ENCODE measurements at regions not wholly inside any gene's neighbourhood (a gene's known extent, or its start where the extent isn't known, plus 50 kb on each side); places are given as distances from the start of the nearest gene placed in this dataset.

DNA sequence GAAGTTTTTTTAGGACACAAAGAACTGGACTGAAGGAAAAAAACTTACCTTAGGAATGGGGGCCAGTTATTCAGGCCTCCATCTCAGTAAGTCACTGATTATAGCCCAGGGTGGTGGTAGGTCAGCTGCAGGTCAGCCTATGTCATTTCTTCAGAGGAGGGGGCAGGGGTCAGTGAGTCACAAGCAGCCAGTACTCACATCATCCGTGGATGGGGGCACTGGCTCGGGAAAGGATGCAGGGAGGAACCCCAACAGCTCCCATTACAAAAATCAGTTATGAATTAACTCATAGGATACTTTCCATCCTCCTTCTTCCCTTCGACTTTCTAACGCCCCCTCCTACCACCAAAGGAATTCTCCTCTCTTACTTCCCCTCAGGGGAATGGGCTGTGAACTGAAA lies 578.3 kb downstream of the PDCD6IP start:
- TF ChIP-seq POLR2AphosphoS5 (IDR thresholded peaks at IDR 0.05; ENCODE audit: low read depth, low read length): no peak
- TF ChIP-seq POLR2A (IDR thresholded peaks at IDR 0.05; ENCODE audit: low read depth, low read length): no peak
- no peak for TF ChIP-seq TAF1 (IDR thresholded peaks at IDR 0.05; ENCODE audit: borderline replicate concordance, low read depth, low read length)
- no peak for FAIRE-seq

DNA sequence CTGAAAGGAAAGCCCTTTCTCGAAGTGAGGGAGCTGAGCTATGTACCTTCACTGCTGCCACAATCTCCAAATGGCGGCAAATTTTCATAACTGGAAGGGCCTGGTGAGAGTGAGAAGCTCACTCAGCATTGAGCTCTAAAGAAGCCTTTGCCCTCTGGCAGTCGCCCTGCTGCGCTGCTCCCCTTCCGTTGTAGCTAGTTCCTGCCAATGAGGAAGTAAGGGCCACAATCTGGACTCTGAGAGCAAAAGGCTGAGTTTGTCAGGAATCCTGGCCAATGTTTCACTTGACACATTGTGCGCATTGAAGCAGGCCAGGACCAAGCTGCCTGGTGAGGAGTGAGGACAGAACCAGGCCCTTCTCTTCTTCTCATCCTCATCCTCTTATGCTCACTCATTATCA lies 579.5 kb downstream of the PDCD6IP start:
- DNase-seq (ENCODE audit: insufficient read length) (no peak), FAIRE-seq (no peak)
- TF ChIP-seq POLR2AphosphoS5 (IDR thresholded peaks at IDR 0.05; ENCODE audit: low read depth, low read length) (no peak), TAF1 (IDR thresholded peaks at IDR 0.05; ENCODE audit: borderline replicate concordance, low read depth, low read length) (no peak), POLR2A (IDR thresholded peaks at IDR 0.05; ENCODE audit: low read depth, low read length) (no peak)

More for the DNA sequence above, 578.3 kb downstream of the PDCD6IP start:
- DNase-seq (ENCODE audit: insufficient read length): no peak

DNA sequence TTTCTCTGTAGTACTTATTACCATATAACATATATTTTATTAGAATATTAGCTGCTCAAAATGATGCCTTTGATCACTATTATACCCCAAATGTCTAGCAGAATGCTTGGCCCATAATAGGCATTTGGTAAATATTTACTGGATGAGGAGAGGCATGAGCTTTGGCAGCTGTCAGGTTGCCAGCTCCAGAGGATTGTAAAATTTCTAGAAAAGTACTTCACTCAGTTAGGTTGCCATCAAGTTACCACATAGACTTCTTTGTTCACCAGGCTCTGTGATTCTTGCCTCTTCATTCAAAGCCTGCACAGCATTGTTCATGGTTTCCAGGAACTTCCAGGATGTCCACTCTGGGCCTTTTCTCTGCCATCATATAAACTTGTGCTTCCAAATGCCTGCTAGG lies 582.8 kb downstream of the PDCD6IP start:
- TF ChIP-seq POLR2A (IDR thresholded peaks at IDR 0.05; ENCODE audit: low read depth, low read length): no peak
- no peak for FAIRE-seq
- DNase-seq (ENCODE audit: insufficient read length): no peak

DNA sequence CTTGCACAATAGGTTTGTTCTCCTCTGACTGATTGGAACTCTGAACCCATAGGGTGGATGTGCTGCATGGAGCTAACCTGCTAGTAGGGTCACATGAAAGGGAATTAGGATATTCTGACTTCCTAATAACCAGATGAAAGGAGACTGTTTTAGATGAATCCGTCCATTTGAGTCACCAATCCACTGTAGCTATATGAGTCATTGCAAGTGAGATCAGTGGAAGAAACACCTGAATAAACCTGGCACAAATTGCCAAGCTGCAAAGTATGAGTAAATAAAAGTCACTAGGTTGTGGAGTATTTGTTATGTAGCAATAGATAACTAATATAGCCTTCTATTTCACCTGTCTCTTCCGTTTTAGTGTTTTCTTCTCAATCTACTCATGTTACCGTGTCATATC lies 584.4 kb downstream of the PDCD6IP start:
- no peak for FAIRE-seq
- TF ChIP-seq POLR2A (IDR thresholded peaks at IDR 0.05; ENCODE audit: low read depth, low read length): no peak
- no peak for TF ChIP-seq TAF1 (IDR thresholded peaks at IDR 0.05; ENCODE audit: borderline replicate concordance, low read depth, low read length)
- no peak for TF ChIP-seq POLR2AphosphoS5 (IDR thresholded peaks at IDR 0.05; ENCODE audit: low read depth, low read length)
- no peak for DNase-seq (ENCODE audit: insufficient read length)

DNA sequence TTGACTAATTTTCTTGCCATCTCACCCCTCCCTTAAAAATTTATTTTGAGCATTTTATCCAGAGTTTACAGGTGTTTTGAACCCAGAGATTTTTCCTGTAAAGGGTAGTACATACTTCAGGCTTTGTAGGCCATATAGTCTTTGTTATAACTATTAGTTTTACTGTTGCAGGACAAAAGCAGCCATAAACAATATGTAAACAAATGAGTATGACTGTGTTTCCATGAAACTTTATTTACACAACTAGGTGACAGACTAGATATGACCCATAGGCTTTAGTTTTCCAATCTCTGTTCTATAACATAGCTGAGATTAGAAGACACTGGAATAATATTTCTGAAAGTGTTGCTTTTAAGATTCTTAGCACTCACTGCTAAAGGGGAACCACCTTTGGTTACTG lies 587.9 kb downstream of the PDCD6IP start:
- DNase-seq (ENCODE audit: insufficient read length) (no peak), FAIRE-seq (no peak)
- TF ChIP-seq TAF1 (IDR thresholded peaks at IDR 0.05; ENCODE audit: borderline replicate concordance, low read depth, low read length): no peak
- TF ChIP-seq POLR2AphosphoS5 (IDR thresholded peaks at IDR 0.05; ENCODE audit: low read depth, low read length): no peak
- no peak for TF ChIP-seq POLR2A (IDR thresholded peaks at IDR 0.05; ENCODE audit: low read depth, low read length)

DNA sequence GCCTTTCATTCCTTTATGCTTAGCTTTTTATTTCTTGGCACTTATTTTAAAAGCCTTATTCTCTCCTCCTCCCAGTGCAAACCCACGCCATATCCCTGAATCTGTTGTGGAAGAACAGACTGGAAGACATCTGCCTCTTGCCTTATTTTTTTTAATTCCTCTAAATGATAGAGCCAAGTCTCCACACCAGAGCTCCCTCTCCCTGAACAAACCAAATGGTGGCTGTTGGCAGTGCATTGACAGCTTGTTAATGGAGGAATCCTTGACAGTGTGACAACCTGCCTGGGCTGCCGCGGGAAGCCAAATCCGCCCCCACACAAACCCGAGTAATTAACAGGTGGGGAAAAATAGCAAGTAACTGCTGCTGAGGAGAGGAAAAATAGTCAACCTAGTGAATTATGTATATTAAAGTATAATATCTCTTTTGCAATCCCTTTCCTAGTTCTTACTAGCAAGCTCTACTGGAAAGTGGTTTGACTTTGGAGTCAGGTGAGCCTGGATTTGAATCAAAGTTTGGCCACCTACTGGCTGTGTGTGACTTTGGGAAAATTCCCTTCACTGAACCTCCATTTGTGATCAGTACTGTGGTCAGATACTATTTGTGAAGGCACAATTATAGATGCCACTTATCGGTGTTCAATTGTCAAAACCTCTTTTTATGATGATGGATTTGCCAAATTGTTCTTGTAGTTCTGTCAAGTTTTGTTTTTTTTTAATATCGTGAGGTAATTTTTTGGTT lies 589.6 kb downstream of the PDCD6IP start:
- no peak for FAIRE-seq
- TF ChIP-seq POLR2AphosphoS5 (IDR thresholded peaks at IDR 0.05; ENCODE audit: low read depth, low read length) (no peak), POLR2A (IDR thresholded peaks at IDR 0.05; ENCODE audit: low read depth, low read length) (no peak), TAF1 (IDR thresholded peaks at IDR 0.05; ENCODE audit: borderline replicate concordance, low read depth, low read length) (no peak)
- no peak for DNase-seq (ENCODE audit: insufficient read length)

DNA sequence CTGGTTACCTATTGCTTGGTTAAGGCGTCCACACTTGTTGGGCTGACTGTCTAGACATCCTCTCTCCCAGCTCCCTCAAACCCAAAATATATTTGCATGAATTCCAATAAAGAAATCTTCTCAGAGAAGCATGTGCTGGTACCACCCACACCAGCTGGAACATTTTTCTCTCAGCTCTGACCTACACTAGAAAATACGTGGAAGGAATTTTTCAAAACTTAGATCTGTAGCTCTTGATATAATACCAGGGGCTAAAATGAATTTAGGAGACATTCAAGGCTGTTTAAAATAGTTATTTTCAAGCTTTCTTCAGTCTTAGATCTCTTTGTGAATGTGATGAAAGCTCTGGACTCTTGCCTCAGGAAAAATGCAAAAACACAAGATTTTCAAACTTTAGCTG lies 590.4 kb downstream of the PDCD6IP start:
- TF ChIP-seq POLR2AphosphoS5 (IDR thresholded peaks at IDR 0.05; ENCODE audit: low read depth, low read length): no peak
- no peak for TF ChIP-seq TAF1 (IDR thresholded peaks at IDR 0.05; ENCODE audit: borderline replicate concordance, low read depth, low read length)
- TF ChIP-seq POLR2A (IDR thresholded peaks at IDR 0.05; ENCODE audit: low read depth, low read length): no peak
- FAIRE-seq (no peak), DNase-seq (ENCODE audit: insufficient read length) (no peak)

DNA sequence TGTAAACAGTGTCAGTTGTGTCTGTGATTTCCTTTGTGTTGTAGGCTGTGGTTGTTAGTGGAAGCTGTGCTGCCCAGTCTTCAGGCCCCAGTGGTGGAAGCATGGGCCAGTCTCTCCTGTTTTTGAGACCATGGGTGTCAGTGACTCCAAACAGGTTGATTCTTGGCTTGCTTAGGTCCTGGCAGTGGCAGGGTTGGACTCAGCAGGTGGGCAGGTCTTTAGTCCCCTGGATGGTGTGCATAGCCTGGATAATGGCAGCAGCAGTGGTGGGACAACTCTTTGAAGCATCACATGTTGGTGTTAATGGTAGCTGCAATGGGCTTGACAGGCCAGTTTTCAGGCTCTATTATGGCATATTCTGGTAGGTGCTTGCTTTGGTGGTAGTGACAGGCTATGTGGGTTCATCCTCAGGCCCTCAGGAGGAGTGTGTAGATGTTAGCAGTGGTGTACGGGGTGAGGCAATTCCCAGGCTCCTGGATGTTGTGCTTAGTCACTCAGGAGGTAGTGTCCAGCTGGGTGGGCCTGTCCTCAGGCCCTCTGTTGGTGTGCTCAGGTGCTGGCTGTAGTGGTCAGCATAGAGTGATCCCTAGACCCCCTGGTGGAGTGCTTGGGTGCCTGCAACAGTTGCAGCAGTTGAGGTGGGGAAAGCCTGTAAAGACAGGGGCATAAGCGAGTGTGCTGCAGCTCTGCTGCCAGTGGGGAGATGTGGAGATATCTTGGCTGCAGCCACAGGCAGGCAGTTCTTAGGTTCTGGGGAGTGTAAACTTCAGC lies 596.7 kb downstream of the PDCD6IP start:
- DNase-seq (ENCODE audit: insufficient read length) (no peak), FAIRE-seq (no peak)
- no peak for TF ChIP-seq POLR2AphosphoS5 (IDR thresholded peaks at IDR 0.05; ENCODE audit: low read depth, low read length)
- TF ChIP-seq TAF1 (IDR thresholded peaks at IDR 0.05; ENCODE audit: borderline replicate concordance, low read depth, low read length): no peak
- no peak for TF ChIP-seq POLR2A (IDR thresholded peaks at IDR 0.05; ENCODE audit: low read depth, low read length)

DNA sequence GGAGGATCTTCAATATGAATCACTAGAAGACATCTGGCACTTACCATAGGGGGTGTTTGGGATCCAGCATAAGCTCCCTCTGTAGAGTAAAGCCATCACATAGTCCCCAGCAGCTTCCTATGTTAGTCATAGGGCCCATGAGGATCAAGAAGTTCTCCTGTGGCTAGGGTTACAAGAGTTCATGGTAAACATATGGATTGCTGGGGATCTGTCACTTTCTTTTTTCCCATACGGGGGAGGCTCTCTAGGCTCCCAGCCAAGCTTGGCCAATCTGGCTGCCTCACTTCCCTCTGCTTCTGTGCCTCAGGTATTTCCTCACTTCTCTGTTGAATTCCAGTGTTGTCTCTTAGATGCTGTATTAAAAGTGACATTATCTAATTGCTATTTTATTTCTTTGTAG lies 597.9 kb downstream of the PDCD6IP start:
- no peak for TF ChIP-seq POLR2AphosphoS5 (IDR thresholded peaks at IDR 0.05; ENCODE audit: low read depth, low read length)
- TF ChIP-seq TAF1 (IDR thresholded peaks at IDR 0.05; ENCODE audit: borderline replicate concordance, low read depth, low read length): no peak
- no peak for TF ChIP-seq POLR2A (IDR thresholded peaks at IDR 0.05; ENCODE audit: low read depth, low read length)
- FAIRE-seq (no peak), DNase-seq (ENCODE audit: insufficient read length) (no peak)

DNA sequence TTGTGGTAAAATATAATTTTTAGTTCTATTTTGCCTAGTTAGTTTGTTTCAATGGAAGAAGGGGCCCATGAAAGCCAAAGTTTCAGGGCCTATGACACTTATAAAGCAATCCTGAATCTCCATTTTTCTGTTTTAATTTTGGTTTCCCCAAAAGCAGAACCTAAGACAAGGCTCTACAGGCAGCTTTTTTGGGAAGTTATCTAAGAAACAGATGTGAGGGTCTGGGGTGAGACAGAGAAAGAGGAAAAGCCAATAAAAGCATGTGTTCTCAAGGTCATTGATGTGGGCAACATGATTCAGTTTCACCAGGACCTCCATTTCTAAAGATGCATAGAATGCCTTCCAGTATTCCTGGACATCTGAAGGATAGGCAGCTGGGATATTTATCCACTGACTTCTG lies 598.5 kb downstream of the PDCD6IP start:
- TF ChIP-seq TAF1 (IDR thresholded peaks at IDR 0.05; ENCODE audit: borderline replicate concordance, low read depth, low read length): no peak
- TF ChIP-seq POLR2AphosphoS5 (IDR thresholded peaks at IDR 0.05; ENCODE audit: low read depth, low read length): no peak
- no peak for TF ChIP-seq POLR2A (IDR thresholded peaks at IDR 0.05; ENCODE audit: low read depth, low read length)
- FAIRE-seq: no peak
- DNase-seq (ENCODE audit: insufficient read length): no peak

DNA sequence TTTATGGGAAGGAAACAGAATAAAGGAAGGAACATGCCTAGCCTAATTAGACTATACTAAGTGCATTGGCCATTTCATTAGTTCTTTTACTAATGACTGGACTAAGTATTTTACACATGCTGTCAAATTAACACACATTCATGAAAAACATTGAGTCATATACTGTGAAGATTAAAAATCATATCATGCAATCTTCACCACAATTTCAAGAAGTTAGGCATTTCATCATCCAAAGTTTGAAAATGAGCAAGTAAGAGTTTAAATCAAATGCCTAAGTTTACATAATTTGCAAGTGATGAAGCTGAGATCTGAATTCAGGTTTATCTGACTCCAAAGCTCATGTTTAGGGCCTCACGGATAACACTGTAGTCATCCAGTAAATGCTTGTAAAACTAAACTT lies 601.0 kb downstream of the PDCD6IP start:
- DNase-seq (ENCODE audit: insufficient read length): no peak
- no peak for TF ChIP-seq POLR2AphosphoS5 (IDR thresholded peaks at IDR 0.05; ENCODE audit: low read depth, low read length)
- TF ChIP-seq POLR2A (IDR thresholded peaks at IDR 0.05; ENCODE audit: low read depth, low read length): no peak
- TF ChIP-seq TAF1 (IDR thresholded peaks at IDR 0.05; ENCODE audit: borderline replicate concordance, low read depth, low read length): no peak
- no peak for FAIRE-seq

DNA sequence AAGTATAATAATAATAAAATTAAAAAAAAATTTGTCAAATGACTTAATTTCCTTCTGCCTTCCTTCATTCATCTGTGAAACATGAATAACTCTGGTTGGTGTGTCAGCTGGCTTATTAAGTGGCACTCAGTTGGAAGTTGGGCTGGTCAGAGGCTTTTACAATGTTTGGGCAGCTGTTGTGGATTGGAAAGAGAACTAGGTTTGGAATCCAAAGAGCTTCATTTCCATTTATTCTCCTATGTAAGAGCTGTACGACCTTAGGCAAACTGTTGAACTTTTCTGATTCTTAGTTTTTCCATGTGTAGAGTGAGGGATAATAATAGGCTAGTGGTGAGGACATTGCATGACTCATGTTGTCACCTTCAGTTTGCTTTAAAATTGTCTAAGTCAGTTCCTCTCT lies 606.7 kb downstream of the PDCD6IP start:
- no peak for DNase-seq (ENCODE audit: insufficient read length)
- TF ChIP-seq POLR2AphosphoS5 (IDR thresholded peaks at IDR 0.05; ENCODE audit: low read depth, low read length) (no peak), TAF1 (IDR thresholded peaks at IDR 0.05; ENCODE audit: borderline replicate concordance, low read depth, low read length) (no peak), POLR2A (IDR thresholded peaks at IDR 0.05; ENCODE audit: low read depth, low read length) (no peak)
- no peak for FAIRE-seq

Measured in GM12892 (cell line).